Midbrain (tissue), 1 donor: ENCODE measurements at regions not wholly inside any gene's neighbourhood (a gene's known extent, or its start where the extent isn't known, plus 50 kb on each side); places are given as distances from the start of the nearest gene placed in this dataset.

Source experiments
- DNase-seq: peaks from one replicate; lab custom pipeline; 2025; lab: John Stamatoyannopoulos, UW

DNA sequence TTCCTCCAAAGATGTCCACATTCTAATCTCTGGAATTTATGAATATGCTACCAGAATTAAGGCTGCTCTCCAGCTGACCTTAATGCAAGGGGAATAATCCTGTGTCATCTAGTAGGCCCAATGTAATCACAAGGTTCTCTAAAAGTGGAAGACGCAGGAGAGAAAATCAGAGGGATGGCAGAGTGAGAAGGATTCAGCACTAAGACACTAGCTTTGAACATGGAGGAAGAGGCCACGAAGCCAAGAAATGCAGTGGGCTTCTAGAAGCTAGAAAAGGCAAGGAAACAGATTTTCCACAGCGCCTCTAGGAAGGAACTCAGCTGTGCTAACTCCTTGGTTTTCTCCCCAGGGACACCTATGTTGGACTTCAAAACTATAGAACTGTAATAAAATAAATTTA is 240.7 kb upstream of the TRAM1L1 start:
- no peak for DNase-seq

DNA sequence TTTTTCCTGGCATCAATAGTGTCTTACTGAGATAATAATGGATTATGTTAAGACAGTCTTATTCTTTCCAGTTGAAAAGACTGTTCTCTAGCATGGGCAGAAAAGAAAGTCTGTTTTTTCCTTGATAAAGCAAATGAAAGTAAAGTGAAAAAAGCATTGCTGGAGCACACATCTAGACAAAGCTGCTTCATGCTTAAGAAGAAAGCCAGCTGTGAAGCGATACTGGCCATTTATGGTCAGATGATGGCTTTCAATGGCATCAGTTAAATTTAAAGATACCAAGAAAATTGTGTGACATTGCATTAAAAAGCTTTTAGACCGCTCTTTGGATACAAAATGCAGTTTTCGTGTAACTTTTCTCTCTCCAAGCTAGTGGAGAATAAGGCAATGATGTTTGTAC is 242.1 kb upstream of the TRAM1L1 start:
- no peak for DNase-seq

DNA sequence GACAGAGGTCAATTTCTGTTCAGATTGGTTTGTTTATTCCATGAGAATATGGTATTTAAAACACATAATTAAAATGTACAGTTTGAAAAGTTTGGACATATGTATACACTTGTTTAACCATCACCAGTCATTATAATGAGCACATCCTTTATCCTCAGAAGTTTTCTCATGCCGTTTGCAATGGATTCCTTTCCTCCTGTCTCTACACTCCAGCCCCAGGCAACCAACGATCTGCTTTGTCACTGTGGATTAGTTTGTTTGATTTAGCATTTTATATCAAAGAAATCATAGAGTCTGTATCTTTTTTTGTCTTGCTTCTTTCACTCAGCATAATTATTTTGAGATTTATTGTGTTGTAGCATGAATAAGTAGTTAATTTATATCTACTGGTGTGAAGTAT is 243.0 kb upstream of the TRAM1L1 start:
- no peak for DNase-seq

DNA sequence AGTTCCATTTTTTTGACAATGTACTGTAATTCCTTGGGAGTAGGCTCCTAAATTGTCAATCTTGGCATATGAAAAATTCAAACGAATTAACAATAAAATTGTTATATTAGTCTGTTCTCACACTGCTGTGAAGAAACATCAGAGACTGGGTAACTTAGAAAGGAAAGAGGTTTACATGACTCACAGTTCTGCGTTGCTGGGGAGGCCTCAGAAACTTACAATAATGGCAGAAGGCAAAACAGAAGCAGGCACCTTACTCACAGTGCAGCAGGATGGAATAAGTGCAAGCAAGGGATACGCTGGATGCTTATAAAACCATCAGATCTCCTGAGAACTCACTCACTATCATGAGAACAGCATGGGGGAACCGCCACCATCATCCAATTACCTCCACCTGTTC is 246.4 kb upstream of the TRAM1L1 start:
- DNase-seq = no peak

DNA sequence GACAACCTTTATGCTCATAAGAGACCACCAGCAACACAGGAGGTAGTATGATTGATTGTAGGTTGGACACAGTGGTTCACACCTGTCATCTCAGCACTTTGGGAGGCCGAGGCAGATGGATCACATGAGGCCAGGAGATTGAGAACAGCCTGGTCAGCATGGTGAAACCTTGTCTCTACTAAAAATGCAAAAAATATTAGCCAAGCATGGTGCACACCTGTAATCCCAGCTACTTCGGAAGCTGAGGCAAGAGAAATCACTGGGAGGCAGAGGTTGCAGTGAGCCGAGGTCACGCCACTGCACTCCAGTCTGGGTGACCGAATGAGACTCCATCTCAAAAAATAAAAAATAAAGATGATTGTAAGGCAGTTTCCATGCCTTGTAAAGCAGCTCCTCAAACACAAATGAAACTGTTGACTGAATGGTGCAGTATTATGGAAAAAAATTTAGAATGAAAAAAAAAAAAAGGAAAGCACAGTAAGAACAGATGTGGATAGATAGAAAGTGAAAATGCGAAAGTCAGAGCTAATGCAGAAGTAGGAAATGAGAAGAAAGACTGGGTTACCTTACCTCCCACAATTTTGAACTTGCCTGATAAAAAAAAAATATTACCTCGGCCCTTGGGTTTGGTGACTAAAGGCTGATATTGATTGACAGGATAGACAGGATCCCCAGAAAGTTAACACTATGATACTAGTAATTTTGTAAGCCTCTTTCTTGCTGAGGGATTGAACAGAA is 249.2 kb upstream of the TRAM1L1 start:
- DNase-seq = no peak

DNA sequence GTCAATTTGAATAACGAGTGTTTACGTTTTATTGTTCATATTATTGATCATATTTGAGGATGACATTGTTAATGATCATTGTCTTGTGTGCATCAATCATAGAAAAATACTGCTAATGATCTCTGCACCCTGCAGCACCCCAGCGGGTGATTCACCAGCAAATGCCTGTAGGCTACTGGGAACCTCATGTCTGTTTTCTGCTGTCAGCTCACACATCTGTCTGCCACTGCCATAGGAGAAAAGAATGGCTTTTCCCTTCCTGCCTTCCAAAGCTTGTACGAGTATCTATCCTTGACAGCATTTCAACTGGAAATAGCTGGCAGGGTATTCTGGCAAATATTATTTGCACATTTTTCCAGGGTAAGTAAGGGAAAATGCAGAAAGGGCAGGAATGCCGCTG is 272.1 kb upstream of the TRAM1L1 start:
- DNase-seq = no peak

DNA sequence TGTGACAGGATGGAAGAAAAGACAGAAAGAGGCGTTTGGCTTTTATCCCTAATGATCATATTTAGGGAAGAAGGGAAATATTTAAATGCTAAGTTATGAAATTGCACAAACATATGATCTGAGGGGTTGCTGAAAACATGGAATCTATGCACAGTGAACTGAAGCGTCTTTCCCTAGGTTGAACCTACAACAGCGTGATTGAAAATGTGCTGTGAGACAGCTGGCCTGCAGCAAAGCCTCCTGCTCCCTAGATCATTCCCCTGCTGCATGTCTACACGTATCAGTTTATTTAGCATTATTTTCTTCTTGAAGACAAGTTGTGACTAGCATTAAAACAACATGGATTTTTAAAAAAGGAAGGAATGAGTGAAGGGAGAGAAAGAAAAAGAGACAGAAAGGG is 272.5 kb upstream of the TRAM1L1 start:
- DNase-seq = no peak

DNA sequence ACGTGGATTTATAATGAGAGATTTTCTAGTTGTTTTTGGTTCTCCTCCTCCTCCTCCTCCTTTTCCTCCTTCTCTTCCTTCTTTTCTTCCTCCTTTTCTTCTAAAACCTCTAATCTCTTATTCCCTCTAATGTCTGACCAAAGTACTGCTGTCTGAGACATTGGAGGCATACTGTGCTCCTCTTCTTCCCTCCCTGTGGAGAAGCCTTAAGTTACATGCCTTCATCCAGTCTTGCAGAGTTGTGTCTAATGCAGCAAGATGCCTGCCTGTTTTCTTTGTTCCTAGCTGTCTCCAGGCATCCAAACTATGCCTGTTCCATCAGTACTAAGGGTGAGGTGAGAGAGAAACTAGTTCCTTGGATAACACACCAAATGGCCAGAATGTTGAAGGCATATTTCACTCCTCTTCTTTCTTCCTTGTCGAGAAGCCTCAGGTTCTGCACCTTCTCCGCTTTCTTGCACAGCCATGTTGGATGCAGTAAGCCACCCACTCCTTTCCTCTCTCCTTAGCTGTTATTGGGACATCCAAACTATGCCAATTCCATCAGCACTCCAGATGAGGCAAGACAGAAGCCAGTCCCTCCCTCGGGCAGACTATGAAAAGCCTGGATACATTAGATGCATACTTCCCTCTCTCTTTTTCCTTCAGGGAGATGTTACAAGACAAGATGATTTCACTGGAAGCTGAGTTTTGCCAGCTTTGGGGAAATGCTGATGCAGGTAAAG is 285.7 kb upstream of the TRAM1L1 start:
- no peak for DNase-seq

DNA sequence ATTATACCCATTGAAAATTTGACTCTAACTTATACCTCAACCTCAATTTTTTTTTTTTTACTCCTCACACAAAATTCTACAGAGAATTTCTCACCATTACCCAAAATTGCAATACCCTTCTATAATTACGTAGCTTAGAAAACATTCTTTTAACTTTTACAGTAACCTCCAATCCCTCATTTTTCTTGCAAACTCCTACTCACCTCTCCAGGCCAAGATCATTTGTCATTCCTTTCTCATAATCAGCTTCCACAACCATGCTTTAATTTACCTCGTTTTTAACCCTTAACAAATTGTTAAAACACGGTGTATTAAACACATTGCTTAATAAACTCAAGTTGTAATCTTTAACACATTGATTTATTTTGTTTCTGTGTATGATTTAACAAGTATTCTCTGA is 289.7 kb upstream of the TRAM1L1 start:
- no peak for DNase-seq

DNA sequence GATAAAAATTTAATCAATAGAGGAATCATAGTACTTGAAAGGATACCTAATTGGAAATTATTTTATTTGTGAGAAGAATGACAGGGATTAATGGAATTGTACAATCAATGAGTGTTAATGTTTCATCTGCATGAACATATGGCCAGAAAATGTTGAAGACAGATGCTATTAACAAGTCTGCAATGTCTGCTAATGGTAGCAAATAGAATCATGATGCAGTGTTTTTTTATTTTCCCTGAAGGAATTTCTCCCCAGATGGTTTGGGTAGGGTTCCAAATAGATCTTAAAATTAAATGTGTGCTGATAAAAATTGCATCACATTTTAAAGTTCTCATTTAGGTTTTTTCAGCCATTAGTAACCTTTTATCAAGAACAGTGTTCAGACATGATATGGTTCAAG is 291.3 kb upstream of the TRAM1L1 start:
- DNase-seq = no peak

DNA sequence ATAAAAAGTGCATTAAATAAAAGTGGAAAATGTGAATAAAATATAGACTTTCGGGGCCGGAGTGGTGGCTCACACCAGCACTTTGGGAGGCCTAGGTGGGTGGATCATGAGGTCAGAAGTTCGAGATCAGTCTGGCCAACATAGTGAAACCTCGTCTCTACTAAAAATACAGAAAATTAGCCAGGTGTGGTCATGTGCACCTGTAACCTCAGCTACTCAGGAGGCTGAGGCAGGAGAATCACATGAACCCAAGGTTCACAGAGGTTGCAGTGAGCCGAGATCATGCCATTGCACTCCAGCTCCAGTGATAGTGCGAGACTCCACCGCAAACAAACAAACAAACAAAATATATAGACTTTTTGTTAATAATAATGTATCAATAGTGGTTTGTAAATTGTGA is 293.6 kb upstream of the TRAM1L1 start:
- DNase-seq = no peak

DNA sequence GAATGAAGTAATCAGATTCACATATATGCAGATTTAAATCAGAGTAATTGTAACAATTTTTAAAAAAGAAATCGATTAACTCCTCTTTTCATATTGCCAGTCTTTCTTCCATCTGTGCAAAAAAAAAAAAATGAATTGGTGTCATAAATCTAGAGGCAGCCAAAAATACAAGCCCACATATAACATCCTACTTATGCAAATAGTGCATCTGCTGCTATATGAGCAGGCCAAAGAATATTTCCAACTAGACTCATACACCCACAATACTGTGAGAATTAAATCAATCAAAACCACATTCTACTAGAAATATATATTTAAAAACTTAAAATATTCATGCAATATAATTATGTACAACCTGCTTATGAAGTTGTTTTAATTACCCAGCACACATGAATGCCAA is 298.1 kb upstream of the TRAM1L1 start:
- no peak for DNase-seq

DNA sequence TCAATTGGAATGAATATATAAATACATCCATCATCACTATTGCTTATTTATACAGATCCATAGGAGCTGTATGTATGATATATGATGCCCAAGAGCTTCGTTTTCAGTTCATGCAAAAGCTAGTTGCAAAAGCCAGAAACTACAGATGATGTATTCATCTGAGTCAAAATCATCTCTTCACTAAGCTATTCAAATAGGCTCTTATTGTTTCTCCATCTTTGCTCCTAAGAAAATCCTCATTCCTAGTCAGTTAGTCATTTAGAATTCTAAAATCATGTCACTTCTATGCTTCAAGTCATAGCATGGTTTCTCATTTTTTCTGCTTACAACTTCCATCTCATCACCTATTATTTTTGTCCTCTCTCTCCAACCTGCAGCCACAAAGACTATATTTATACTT is 300.1 kb upstream of the TRAM1L1 start:
- no peak for DNase-seq

DNA sequence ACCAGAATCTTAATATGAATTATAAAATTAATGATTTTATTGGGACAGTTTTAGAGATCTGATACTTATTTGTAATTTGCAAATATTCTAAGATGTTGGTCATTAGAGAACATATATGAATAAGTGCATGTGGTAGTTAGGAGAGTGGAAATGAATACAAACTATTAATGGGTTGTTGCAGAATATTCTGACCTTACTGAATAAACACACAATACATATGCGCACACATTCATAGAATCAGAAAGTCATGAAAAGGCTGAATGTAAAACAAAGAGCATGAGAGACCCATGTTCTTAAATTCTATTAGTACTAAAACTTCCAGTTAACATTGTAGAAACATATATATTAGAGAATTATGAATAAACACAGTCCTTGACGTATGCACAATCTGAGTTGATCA is 301.7 kb upstream of the TRAM1L1 start:
- DNase-seq = no peak

DNA sequence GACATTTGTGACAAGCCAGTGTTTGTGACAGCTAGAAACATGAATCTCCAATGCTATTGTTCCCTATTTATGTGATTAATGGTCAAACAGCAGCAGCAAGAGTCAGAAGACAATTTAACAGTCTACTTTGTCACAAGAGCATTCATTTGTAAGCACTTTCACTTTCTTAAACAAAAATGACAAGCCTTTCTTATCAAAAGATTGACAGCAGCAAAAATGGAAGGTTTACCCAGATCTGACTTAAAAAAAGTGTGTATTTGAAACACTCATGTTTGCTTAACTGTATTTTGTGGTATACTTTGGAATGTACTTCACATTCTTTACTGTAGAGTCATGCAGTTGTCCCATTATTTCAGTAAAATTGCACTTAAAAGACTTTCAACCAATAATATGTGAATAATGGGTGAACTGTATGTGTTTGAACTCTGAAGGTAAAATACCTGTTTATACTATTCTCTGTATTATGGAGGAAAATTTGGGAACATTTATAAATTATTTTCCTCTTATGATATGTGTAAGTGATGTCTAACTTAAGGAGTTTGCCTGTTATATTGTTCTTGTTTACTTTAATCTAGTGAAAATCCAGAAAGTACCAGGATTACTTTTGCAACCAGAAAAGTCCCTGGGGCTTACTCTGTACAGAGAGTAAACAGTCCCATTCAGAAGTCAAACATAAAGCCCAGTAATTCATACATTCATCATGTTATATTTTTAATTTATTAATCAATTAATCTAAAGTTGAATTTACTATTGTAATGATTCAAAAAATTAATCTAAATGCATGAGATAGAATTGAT is 314.9 kb upstream of the TRAM1L1 start:
- no peak for DNase-seq

DNA sequence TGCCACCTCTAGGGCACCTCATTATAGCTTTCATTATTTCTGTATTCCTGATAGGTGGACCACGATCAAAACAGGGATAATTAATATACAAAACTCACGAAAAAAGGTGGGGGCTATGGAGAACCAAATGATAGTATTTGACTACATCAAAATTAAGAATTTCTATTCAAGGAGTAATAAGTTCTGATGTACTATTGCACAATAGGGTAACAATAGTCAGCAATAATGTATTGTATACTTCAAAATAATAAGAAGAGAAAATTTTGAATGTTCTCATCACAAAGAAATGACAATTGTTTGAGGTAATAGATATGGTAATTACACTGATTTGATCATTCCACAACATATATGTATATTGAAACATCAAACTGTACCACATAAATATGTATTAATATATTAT is 327.3 kb upstream of the TRAM1L1 start:
- DNase-seq = no peak

DNA sequence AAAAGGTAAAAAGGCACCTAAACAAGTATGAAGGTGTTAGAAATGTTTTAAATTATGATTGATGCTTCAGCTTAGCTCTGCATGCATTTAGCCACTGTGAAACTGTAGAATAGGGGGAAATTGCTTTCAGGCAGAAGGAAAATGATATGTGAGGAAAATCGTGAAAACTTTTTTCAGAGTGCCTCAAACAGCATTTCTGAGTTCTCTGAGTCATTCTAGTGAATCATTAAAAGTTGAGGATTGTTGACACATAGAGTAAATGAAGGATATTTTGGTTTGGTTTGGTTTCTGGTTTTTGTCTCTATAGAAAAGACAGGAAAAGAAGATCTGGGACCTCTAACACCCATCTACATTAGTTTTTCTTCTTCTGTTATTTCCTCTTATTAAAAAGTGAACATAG is 332.5 kb upstream of the TRAM1L1 start:
- DNase-seq = no peak

DNA sequence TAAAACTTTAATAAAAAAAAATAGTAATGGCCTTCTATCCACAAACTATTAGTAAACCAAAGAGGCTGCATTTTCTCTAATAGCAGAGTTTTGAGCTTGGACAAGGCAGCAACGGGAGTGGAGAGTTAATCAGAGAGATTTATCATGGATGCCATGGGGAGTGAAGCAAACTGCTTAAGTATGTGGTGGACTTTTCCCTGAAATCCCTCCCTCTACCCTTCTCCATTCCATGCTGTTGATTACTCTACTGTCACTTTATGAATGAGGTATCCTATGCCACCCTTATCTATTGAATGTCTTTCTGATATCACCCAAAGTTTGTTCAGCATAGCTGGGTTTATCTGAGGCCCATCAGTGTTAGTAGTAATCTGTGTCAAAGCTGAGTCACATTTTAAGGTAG is 335.6 kb upstream of the TRAM1L1 start:
- DNase-seq = no peak

DNA sequence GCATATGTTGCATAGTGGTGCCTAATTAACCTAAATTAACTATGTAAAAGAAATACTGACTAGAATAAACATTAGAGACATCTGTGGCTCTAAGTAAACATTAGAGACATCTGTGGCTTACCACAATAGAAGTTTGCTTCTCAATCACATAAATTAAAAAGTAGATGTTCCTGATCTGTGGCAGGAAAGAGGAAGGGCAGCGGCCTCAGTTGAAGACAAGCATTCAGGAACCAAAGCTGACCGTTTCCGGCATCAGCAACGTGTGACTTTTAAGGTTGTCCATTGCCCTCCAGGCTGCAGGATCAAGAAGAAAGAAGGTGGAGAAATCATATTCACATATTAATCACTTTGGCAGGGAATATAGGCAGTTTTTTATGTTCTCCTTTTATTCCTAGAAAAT is 336.3 kb upstream of the TRAM1L1 start:
- no peak for DNase-seq

DNA sequence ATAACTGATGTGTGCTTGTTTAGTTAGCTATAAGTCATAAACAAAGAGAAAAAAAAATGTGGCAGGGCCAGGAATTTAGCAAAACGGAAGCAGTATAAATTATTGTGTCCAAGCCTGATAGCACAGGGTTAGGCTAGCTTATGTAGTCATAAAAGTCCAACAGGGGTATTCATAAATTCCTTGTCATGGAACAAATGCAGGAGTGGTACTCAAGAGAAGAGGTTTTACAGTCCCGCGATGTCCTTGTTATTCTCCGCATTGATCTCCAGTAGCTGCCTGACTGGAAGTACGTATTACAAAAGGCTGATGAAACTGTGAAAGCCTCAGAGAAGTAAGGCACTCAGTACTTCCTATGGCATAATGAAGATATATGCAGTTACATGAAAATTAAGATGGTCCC is 336.9 kb upstream of the TRAM1L1 start:
- DNase-seq = no peak

DNA sequence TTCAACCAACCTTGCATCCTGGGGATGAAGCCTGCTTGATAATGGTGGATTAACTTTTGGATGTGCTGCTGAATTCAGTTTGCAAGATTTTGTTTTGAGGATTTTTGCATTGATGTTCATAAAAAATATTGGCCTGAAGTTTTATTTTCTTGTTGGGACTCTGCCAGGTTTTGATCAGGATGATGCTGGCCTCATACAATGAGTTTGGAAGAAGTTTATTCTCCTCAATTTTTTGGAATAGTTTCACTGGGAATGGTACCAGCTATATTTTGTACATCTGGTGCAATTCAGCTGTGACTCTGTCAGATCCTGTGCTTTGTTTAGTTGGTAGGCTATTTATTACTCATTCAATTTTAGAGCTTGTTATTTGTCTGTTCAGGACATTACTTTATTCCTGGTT is 340.3 kb upstream of the TRAM1L1 start:
- DNase-seq = no peak

DNA sequence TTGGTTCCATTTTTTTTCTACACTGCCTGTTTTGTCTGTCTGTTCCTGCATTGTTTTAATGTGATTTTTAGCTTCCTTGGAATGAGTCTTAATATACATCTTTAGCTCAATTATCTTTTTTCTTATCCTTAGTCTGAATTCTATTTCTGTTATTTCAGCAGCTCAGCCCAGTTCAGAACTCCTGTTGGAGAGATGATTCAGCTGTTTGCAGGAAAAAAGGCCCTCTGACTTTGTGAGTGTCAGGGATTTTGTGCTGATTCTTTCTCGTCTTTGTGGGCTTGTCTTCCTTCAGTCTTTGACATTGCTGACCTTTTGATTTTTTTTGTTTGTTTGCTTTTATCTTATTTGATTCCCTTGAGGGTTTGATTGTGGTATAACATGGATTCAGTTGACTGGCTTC is 343.2 kb upstream of the TRAM1L1 start:
- DNase-seq = no peak

DNA sequence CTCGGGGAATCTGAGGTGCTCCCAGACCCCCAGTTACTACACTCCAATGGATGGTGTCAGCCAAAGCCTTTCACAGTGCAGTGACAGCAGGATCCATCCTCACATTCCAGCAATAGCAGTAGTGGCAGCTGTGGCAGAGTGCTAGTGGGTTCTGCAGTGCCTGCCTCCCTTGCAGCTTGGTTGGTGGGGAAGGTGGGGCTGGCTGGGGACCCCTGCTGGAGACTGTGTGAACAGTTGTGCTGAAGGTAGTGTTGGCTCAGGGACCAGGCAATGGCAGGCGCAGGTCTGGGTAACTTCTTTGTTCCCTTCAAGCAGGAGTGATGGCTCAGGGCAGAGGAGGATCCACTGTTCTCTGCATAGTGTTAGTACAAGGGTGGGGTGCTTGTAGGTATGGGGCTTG is 343.7 kb upstream of the TRAM1L1 start:
- no peak for DNase-seq
